Activated CD8-positive, alpha-beta memory T cell treated with anti-CD3 and anti-CD28 coated beads, Interleukin-2, amount 10 ng/mL, durations not matched to agents 7 days and 5 days (primary cell): ENCODE measurements at regions not wholly inside any gene's neighbourhood (a gene's known extent, or its start where the extent isn't known, plus 50 kb on each side); places are given as distances from the start of the nearest gene placed in this dataset.

Experiments
- ATAC-seq: fragments of 150-1000 bp; cut with Tn5 transposase; one replicate; pipeline ENCODE4 v1.10.0; 2021; ENCODE audit warnings: moderate library complexity
- CTCF ChIA-PET: fragments of 350-600 bp; sonication (Branson Sonifier 250); formaldehyde crosslinking; loops from one replicate; lab custom pipeline; 2021; ENCODE audit warnings: antibody characterized with exemption; lab: Charles Lee
- DNase-seq: peaks from one replicate; pipeline ENCODE4 v3.0.0-alpha.2; 2020
- H3K27ac Mint-ChIP-seq: one replicate; pipeline ENCODE4 v1.8.0; 2021; ENCODE audit warnings: mild to moderate bottlenecking, mixed read lengths
- H3K27me3 Mint-ChIP-seq: one replicate; pipeline ENCODE4 v1.8.0; 2021; ENCODE audit warnings: mixed read lengths
- H3K36me3 Mint-ChIP-seq: one replicate; pipeline ENCODE4 v1.8.0; 2021; ENCODE audit warnings: mild to moderate bottlenecking, mixed read lengths
- H3K4me1 Mint-ChIP-seq: one replicate; pipeline ENCODE4 v1.8.0; 2021; ENCODE audit warnings: mixed read lengths
- H3K4me3 Mint-ChIP-seq: one replicate; pipeline ENCODE4 v1.8.0; 2021; ENCODE audit warnings: mild to moderate bottlenecking, moderate library complexity, mixed read lengths
- H3K9me3 Mint-ChIP-seq: one replicate; pipeline ENCODE4 v1.8.0; 2022; ENCODE audit warnings: low read depth, mixed read lengths

- Mint-ChIP-seq H3K4me3 (no peak overlapping the region), H3K36me3 (peaks cover 1% of the 10 kb centered on the region), H3K27me3 (no peaks in the 10 kb centered on the region), H3K27ac (peak overlapping the region; percentile 30), H3K4me1 (peaks cover 45% of the 10 kb centered on the region), H3K9me3 (no peaks in the 10 kb centered on the region)
- CTCF ChIA-PET: no interaction called here
- DNase-seq: no peak
- no peak for ATAC-seq
Measured at GRCh38 chr13:48158915-48159314, 64.0 kb upstream of the MED4 start.

- ATAC-seq (no peak), DNase-seq (no peak)
- Mint-ChIP-seq H3K27me3 (no peaks in the 10 kb centered on the region), H3K36me3 (peaks cover 1% of the 10 kb centered on the region), H3K4me3 (no peak overlapping the region), H3K4me1 (peaks cover 50% of the 10 kb centered on the region), H3K27ac (peak overlapping the region; percentile 52), H3K9me3 (no peaks in the 10 kb centered on the region)
- CTCF ChIA-PET: interaction anchor here (1.8 kb wide), 1 partner anchor 121 kb away, joined by 6 read pairs; the partner anchor contains the start of gene NUDT15
Measured at GRCh38 chr13:48158290-48158689, 63.4 kb upstream of the MED4 start.

GRCh38 chr13:48156466-48156865 is 61.6 kb upstream of the MED4 start:
- H3K9me3 Mint-ChIP-seq: no peaks in the 10 kb centered on the region
- peaks cover 1% of the 10 kb centered on the region for H3K36me3 Mint-ChIP-seq
- peak overlapping the region; percentile 93 for H3K27ac Mint-ChIP-seq
- H3K4me3 Mint-ChIP-seq: peak overlapping the region; percentile 50
- ATAC-seq (peak; percentile 85), DNase-seq (peak; percentile 85)
- peaks cover 67% of the 10 kb centered on the region for H3K4me1 Mint-ChIP-seq
- CTCF ChIA-PET: interaction anchor here (1.3 to 2.0 kb wide), 5 partner anchors 11 to 119 kb away, joined by 4 to 6 read pairs (median 4); partner anchors contain the start of gene NUDT15
- H3K27me3 Mint-ChIP-seq: no peaks in the 10 kb centered on the region

GRCh38 chr13:48155848-48156247 is 60.9 kb upstream of the MED4 start:
- Mint-ChIP-seq H3K27me3 (no peaks in the 10 kb centered on the region), H3K9me3 (no peaks in the 10 kb centered on the region), H3K4me1 (peaks cover 70% of the 10 kb centered on the region), H3K27ac (peak overlapping the region; percentile 93), H3K36me3 (peaks cover 1% of the 10 kb centered on the region), H3K4me3 (peak overlapping the region; percentile 50)
- ATAC-seq: peak; percentile 90
- peak; percentile 49 for DNase-seq
- CTCF ChIA-PET: interaction anchor here (0.9 to 2.0 kb wide), 5 partner anchors 24 to 79 kb away, joined by 3 to 5 read pairs (median 4); partner anchors contain the start of gene ITM2B

GRCh38 chr13:48154671-48155070 is 59.8 kb upstream of the MED4 start:
- CTCF ChIA-PET: interaction anchor here (0.9 to 2.0 kb wide), 2 partner anchors 23 to 425 kb away, joined by 3 to 4 read pairs; no protein-coding TSS in a partner anchor
- H3K9me3 Mint-ChIP-seq: no peaks in the 10 kb centered on the region
- H3K4me3 Mint-ChIP-seq: no peak overlapping the region
- peaks cover 66% of the 10 kb centered on the region for H3K4me1 Mint-ChIP-seq
- H3K36me3 Mint-ChIP-seq: peaks cover 3% of the 10 kb centered on the region
- DNase-seq (no peak), ATAC-seq (no peak)
- H3K27ac Mint-ChIP-seq: peak overlapping the region; percentile 43
- no peaks in the 10 kb centered on the region for H3K27me3 Mint-ChIP-seq

GRCh38 chr13:48153186-48153585 is 58.3 kb upstream of the MED4 start:
- Mint-ChIP-seq H3K4me1 (peaks cover 65% of the 10 kb centered on the region), H3K36me3 (peaks cover 3% of the 10 kb centered on the region), H3K9me3 (no peaks in the 10 kb centered on the region), H3K4me3 (no peak overlapping the region), H3K27me3 (no peaks in the 10 kb centered on the region), H3K27ac (peak overlapping the region; percentile 16)
- CTCF ChIA-PET: interaction anchor here (1.0 kb wide), 2 partner anchors 26 to 79 kb away, joined by 3 read pairs; partner anchors contain the start of gene ITM2B
- ATAC-seq (no peak), DNase-seq (no peak)

- DNase-seq (no peak), ATAC-seq (no peak)
- CTCF ChIA-PET: no interaction called here
- Mint-ChIP-seq H3K27ac (peak overlapping the region; percentile 78), H3K4me1 (peaks cover 59% of the 10 kb centered on the region), H3K4me3 (no peak overlapping the region), H3K27me3 (no peaks in the 10 kb centered on the region), H3K9me3 (no peaks in the 10 kb centered on the region), H3K36me3 (peaks cover 2% of the 10 kb centered on the region)
Measured at GRCh38 chr13:48151363-48152161, 56.7 kb upstream of the MED4 start.

GRCh38 chr13:48148454-48148853 is 53.5 kb upstream of the MED4 start:
- H3K27me3 Mint-ChIP-seq: no peaks in the 10 kb centered on the region
- H3K4me1 Mint-ChIP-seq: peaks cover 41% of the 10 kb centered on the region
- peaks cover 11% of the 10 kb centered on the region for H3K36me3 Mint-ChIP-seq
- CTCF ChIA-PET: interaction anchor here (1.7 kb wide), 1 partner anchor 38 kb away, joined by 4 read pairs; no protein-coding TSS in a partner anchor
- no peak overlapping the region for H3K27ac Mint-ChIP-seq
- ATAC-seq: no peak
- no peak overlapping the region for H3K4me3 Mint-ChIP-seq
- no peaks in the 10 kb centered on the region for H3K9me3 Mint-ChIP-seq
- no peak for DNase-seq

- Mint-ChIP-seq H3K27ac (no peak overlapping the region), H3K27me3 (no peaks in the 10 kb centered on the region), H3K36me3 (peaks cover 11% of the 10 kb centered on the region), H3K9me3 (no peaks in the 10 kb centered on the region), H3K4me3 (no peak overlapping the region), H3K4me1 (peaks cover 26% of the 10 kb centered on the region)
- ATAC-seq (no peak), DNase-seq (no peak)
- CTCF ChIA-PET: no interaction called here
Measured at GRCh38 chr13:48146636-48147035, 51.7 kb upstream of the MED4 start.

GRCh38 chr13:48146122-48146521 is 51.2 kb upstream of the MED4 start:
- no peaks in the 10 kb centered on the region for H3K27me3 Mint-ChIP-seq
- H3K27ac Mint-ChIP-seq: no peak overlapping the region
- CTCF ChIA-PET: no interaction called here
- DNase-seq (no peak), ATAC-seq (no peak)
- H3K4me1 Mint-ChIP-seq: peaks cover 21% of the 10 kb centered on the region
- H3K36me3 Mint-ChIP-seq: peaks cover 11% of the 10 kb centered on the region
- no peaks in the 10 kb centered on the region for H3K9me3 Mint-ChIP-seq
- no peak overlapping the region for H3K4me3 Mint-ChIP-seq
